ENCODE measurements at regions not wholly inside any gene's neighbourhood (a gene's known extent, or its start where the extent isn't known, plus 50 kb on each side); places are given as distances from the start of the nearest gene placed in this dataset.

DNA sequence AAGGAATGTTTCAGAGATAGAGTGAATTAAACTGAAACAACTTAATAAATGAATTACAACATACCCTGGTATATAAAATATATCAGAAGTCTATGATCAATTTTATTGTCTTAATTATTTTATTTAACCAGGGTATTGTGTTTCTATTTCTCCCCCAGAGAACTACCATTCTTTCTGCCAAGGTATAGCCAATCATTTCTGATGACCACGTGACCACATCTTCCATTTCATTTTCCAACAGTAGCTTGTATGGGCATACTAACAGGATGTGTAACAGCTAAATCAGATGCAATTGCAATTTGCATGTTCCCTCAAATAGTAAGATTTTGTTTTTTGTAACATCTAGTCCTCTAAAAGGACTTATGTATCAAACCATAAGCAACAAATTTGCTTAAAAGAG is 123.9 kb upstream of the COL1A2 start (continued):
- no peak for TF ChIP-seq FOSL1 (IDR thresholded peaks at IDR 0.05; ENCODE audit: insufficient read depth, low read depth, low read length)
- TF ChIP-seq SP1 (IDR thresholded peaks at IDR 0.05; ENCODE audit: low read depth, low read length) = no peak
- TF ChIP-seq, protein P1, sequence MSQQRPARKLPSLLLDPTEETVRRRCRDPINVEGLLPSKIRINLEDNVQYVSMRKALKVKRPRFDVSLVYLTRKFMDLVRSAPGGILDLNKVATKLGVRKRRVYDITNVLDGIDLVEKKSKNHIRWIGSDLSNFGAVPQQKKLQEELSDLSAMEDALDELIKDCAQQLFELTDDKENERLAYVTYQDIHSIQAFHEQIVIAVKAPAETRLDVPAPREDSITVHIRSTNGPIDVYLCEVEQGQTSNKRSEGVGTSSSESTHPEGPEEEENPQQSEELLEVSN (IDR thresholded peaks at IDR 0.05) = no peak
- no peak for TF ChIP-seq SAP30 (IDR thresholded peaks at IDR 0.05; ENCODE audit: insufficient read depth, insufficient replicate concordance, low read length)
- TF ChIP-seq SIRT6 (IDR thresholded peaks at IDR 0.05; ENCODE audit: low read length) = no peak
- TF ChIP-seq HDAC6 (IDR thresholded peaks at IDR 0.05; ENCODE audit: low read depth, low read length) = no peak

Data from H1 (cell line).